ENCODE measurements at regions not wholly inside any gene's neighbourhood (a gene's known extent, or its start where the extent isn't known, plus 50 kb on each side); places are given as distances from the start of the nearest gene placed in this dataset.

GRCh38 chr6:67394254-67394653, 1240.8 kb upstream of the ADGRB3 start:
- H3K36me3 ChIP-seq (ENCODE audit: control insufficient read depth, insufficient read depth, low read length), result no peaks in the 10 kb centered on the region
- DNase-seq (ENCODE audit: low read depth, low spot score), result no peak
- H3K4me1 ChIP-seq (ENCODE audit: control insufficient read depth, insufficient read depth, low read length), result no peaks in the 10 kb centered on the region
- WGBS (ENCODE audit: insufficient coverage, insufficient read length), result no CpG with 5 or more reads among the region's 2 CpGs
- no peaks in the 10 kb centered on the region for H3K9me3 ChIP-seq (ENCODE audit: control insufficient read depth, insufficient read depth, low read length)
- no peak overlapping the region for H3K4me3 ChIP-seq (ENCODE audit: low read length)
- H3K27me3 ChIP-seq (ENCODE audit: control insufficient read depth, insufficient read depth, low read length), result no peaks in the 10 kb centered on the region
- no peak overlapping the region for H3K27ac ChIP-seq (ENCODE audit: low read length)

GRCh38 chr6:67393356-67393755, 1241.7 kb upstream of the ADGRB3 start:
- no peak overlapping the region for H3K4me3 ChIP-seq (ENCODE audit: low read length)
- no CpG with 5 or more reads among the region's 1 CpG for WGBS (ENCODE audit: insufficient coverage, insufficient read length)
- H3K9me3 ChIP-seq (ENCODE audit: control insufficient read depth, insufficient read depth, low read length), result no peaks in the 10 kb centered on the region
- DNase-seq (ENCODE audit: low read depth, low spot score), result no peak
- no peaks in the 10 kb centered on the region for H3K27me3 ChIP-seq (ENCODE audit: control insufficient read depth, insufficient read depth, low read length)
- H3K27ac ChIP-seq (ENCODE audit: low read length), result no peak overlapping the region
- no peaks in the 10 kb centered on the region for H3K36me3 ChIP-seq (ENCODE audit: control insufficient read depth, insufficient read depth, low read length)
- no peaks in the 10 kb centered on the region for H3K4me1 ChIP-seq (ENCODE audit: control insufficient read depth, insufficient read depth, low read length)

- Histone ChIP-seq H3K27ac (ENCODE audit: low read length) (no peak overlapping the region), H3K36me3 (ENCODE audit: control insufficient read depth, insufficient read depth, low read length) (no peaks in the 10 kb centered on the region), H3K27me3 (ENCODE audit: control insufficient read depth, insufficient read depth, low read length) (no peaks in the 10 kb centered on the region), H3K4me1 (ENCODE audit: control insufficient read depth, insufficient read depth, low read length) (no peaks in the 10 kb centered on the region), H3K9me3 (ENCODE audit: control insufficient read depth, insufficient read depth, low read length) (no peaks in the 10 kb centered on the region), H3K4me3 (ENCODE audit: low read length) (no peak overlapping the region)
- WGBS (ENCODE audit: insufficient coverage, insufficient read length), result no CpG with 5 or more reads among the region's 2 CpGs
- DNase-seq (ENCODE audit: low read depth, low spot score), result no peak
These were observed 1243.1 kb upstream of the ADGRB3 start for GRCh38 chr6:67391955-67392354.

GRCh38 chr6:67369679-67370078, 1265.4 kb upstream of the ADGRB3 start:
- H3K27me3 ChIP-seq (ENCODE audit: control insufficient read depth, insufficient read depth, low read length), result no peaks in the 10 kb centered on the region
- no CpG with 5 or more reads among the region's 1 CpG for WGBS (ENCODE audit: insufficient coverage, insufficient read length)
- DNase-seq (ENCODE audit: low read depth, low spot score), result no peak
- H3K4me3 ChIP-seq (ENCODE audit: low read length), result no peak overlapping the region
- no peaks in the 10 kb centered on the region for H3K4me1 ChIP-seq (ENCODE audit: control insufficient read depth, insufficient read depth, low read length)
- H3K36me3 ChIP-seq (ENCODE audit: control insufficient read depth, insufficient read depth, low read length), result no peaks in the 10 kb centered on the region
- no peaks in the 10 kb centered on the region for H3K9me3 ChIP-seq (ENCODE audit: control insufficient read depth, insufficient read depth, low read length)
- no peak overlapping the region for H3K27ac ChIP-seq (ENCODE audit: low read length)

- DNase-seq (ENCODE audit: low read depth, low spot score), result no peak
- no peaks in the 10 kb centered on the region for H3K4me1 ChIP-seq (ENCODE audit: control insufficient read depth, insufficient read depth, low read length)
- no peak overlapping the region for H3K4me3 ChIP-seq (ENCODE audit: low read length)
- no peaks in the 10 kb centered on the region for H3K36me3 ChIP-seq (ENCODE audit: control insufficient read depth, insufficient read depth, low read length)
- H3K27me3 ChIP-seq (ENCODE audit: control insufficient read depth, insufficient read depth, low read length), result no peaks in the 10 kb centered on the region
- no peak overlapping the region for H3K27ac ChIP-seq (ENCODE audit: low read length)
- no peaks in the 10 kb centered on the region for H3K9me3 ChIP-seq (ENCODE audit: control insufficient read depth, insufficient read depth, low read length)
- no CpG with 5 or more reads among the region's 5 CpGs for WGBS (ENCODE audit: insufficient coverage, insufficient read length)
These were observed 1272.1 kb upstream of the ADGRB3 start for GRCh38 chr6:67362976-67363375.

- Histone ChIP-seq H3K9me3 (ENCODE audit: control insufficient read depth, insufficient read depth, low read length) (no peaks in the 10 kb centered on the region), H3K4me3 (ENCODE audit: low read length) (no peak overlapping the region), H3K36me3 (ENCODE audit: control insufficient read depth, insufficient read depth, low read length) (no peaks in the 10 kb centered on the region), H3K27ac (ENCODE audit: low read length) (no peak overlapping the region), H3K4me1 (ENCODE audit: control insufficient read depth, insufficient read depth, low read length) (no peaks in the 10 kb centered on the region), H3K27me3 (ENCODE audit: control insufficient read depth, insufficient read depth, low read length) (no peaks in the 10 kb centered on the region)
- WGBS (ENCODE audit: insufficient coverage, insufficient read length), result no CpG with 5 or more reads among the region's 2 CpGs
- DNase-seq (ENCODE audit: low read depth, low spot score), result no peak
These were observed 1273.8 kb upstream of the ADGRB3 start for GRCh38 chr6:67361264-67361663.

GRCh38 chr6:67358241-67358640, 1276.8 kb upstream of the ADGRB3 start:
- no peak for DNase-seq (ENCODE audit: low read depth, low spot score)
- no peak overlapping the region for H3K27ac ChIP-seq (ENCODE audit: low read length)
- no CpG with 5 or more reads among the region's 3 CpGs for WGBS (ENCODE audit: insufficient coverage, insufficient read length)
- H3K9me3 ChIP-seq (ENCODE audit: control insufficient read depth, insufficient read depth, low read length), result no peaks in the 10 kb centered on the region
- H3K27me3 ChIP-seq (ENCODE audit: control insufficient read depth, insufficient read depth, low read length), result no peaks in the 10 kb centered on the region
- H3K36me3 ChIP-seq (ENCODE audit: control insufficient read depth, insufficient read depth, low read length), result no peaks in the 10 kb centered on the region
- no peak overlapping the region for H3K4me3 ChIP-seq (ENCODE audit: low read length)
- no peaks in the 10 kb centered on the region for H3K4me1 ChIP-seq (ENCODE audit: control insufficient read depth, insufficient read depth, low read length)

- DNase-seq (ENCODE audit: low read depth, low spot score), result no peak
- H3K4me3 ChIP-seq (ENCODE audit: low read length), result no peak overlapping the region
- no peaks in the 10 kb centered on the region for H3K27me3 ChIP-seq (ENCODE audit: control insufficient read depth, insufficient read depth, low read length)
- WGBS (ENCODE audit: insufficient coverage, insufficient read length), result 100% methylated on average over 1 of the region's 3 CpGs
- no peaks in the 10 kb centered on the region for H3K4me1 ChIP-seq (ENCODE audit: control insufficient read depth, insufficient read depth, low read length)
- no peaks in the 10 kb centered on the region for H3K9me3 ChIP-seq (ENCODE audit: control insufficient read depth, insufficient read depth, low read length)
- no peaks in the 10 kb centered on the region for H3K36me3 ChIP-seq (ENCODE audit: control insufficient read depth, insufficient read depth, low read length)
- H3K27ac ChIP-seq (ENCODE audit: low read length), result no peak overlapping the region
These were observed 1281.2 kb upstream of the ADGRB3 start for GRCh38 chr6:67353861-67354260.

- Histone ChIP-seq H3K4me1 (ENCODE audit: control insufficient read depth, insufficient read depth, low read length) (no peaks in the 10 kb centered on the region), H3K36me3 (ENCODE audit: control insufficient read depth, insufficient read depth, low read length) (no peaks in the 10 kb centered on the region), H3K9me3 (ENCODE audit: control insufficient read depth, insufficient read depth, low read length) (no peaks in the 10 kb centered on the region), H3K4me3 (ENCODE audit: low read length) (no peak overlapping the region), H3K27ac (ENCODE audit: low read length) (no peak overlapping the region), H3K27me3 (ENCODE audit: control insufficient read depth, insufficient read depth, low read length) (no peaks in the 10 kb centered on the region)
- no CpG with 5 or more reads among the region's 10 CpGs for WGBS (ENCODE audit: insufficient coverage, insufficient read length)
- no peak for DNase-seq (ENCODE audit: low read depth, low spot score)
These were observed 1282.4 kb upstream of the ADGRB3 start for GRCh38 chr6:67352717-67353116.

- Histone ChIP-seq H3K27me3 (ENCODE audit: control insufficient read depth, insufficient read depth, low read length) (no peaks in the 10 kb centered on the region), H3K4me3 (ENCODE audit: low read length) (no peak overlapping the region), H3K36me3 (ENCODE audit: control insufficient read depth, insufficient read depth, low read length) (no peaks in the 10 kb centered on the region), H3K27ac (ENCODE audit: low read length) (no peak overlapping the region), H3K4me1 (ENCODE audit: control insufficient read depth, insufficient read depth, low read length) (no peaks in the 10 kb centered on the region), H3K9me3 (ENCODE audit: control insufficient read depth, insufficient read depth, low read length) (no peaks in the 10 kb centered on the region)
- DNase-seq (ENCODE audit: low read depth, low spot score), result no peak
- no CpG with 5 or more reads among the region's 4 CpGs for WGBS (ENCODE audit: insufficient coverage, insufficient read length)
These were observed 1284.4 kb upstream of the ADGRB3 start for GRCh38 chr6:67350729-67351128.

- Histone ChIP-seq H3K27ac (ENCODE audit: low read length) (no peak overlapping the region), H3K4me1 (ENCODE audit: control insufficient read depth, insufficient read depth, low read length) (no peaks in the 10 kb centered on the region), H3K9me3 (ENCODE audit: control insufficient read depth, insufficient read depth, low read length) (no peaks in the 10 kb centered on the region), H3K4me3 (ENCODE audit: low read length) (no peak overlapping the region), H3K36me3 (ENCODE audit: control insufficient read depth, insufficient read depth, low read length) (no peaks in the 10 kb centered on the region), H3K27me3 (ENCODE audit: control insufficient read depth, insufficient read depth, low read length) (no peaks in the 10 kb centered on the region)
- WGBS (ENCODE audit: insufficient coverage, insufficient read length), result no CpG with 5 or more reads among the region's 7 CpGs
- no peak for DNase-seq (ENCODE audit: low read depth, low spot score)
These were observed 1289.1 kb upstream of the ADGRB3 start for GRCh38 chr6:67345946-67346345.

All from iPS DF 6.9 (cell line).